Cardiac muscle cell (in vitro differentiated cells and primary cell): ENCODE measurements at regions not wholly inside any gene's neighbourhood (a gene's known extent, or its start where the extent isn't known, plus 50 kb on each side); places are given as distances from the start of the nearest gene placed in this dataset.

Source experiments
- DNase-seq, 2 donors: peaks; one replicate each; pipeline versions ENCODE4 v3.0.0 to v3.0.0-alpha.2; 2010 to 2017; ENCODE audit warnings: low read depth in 1 of 2, low spot score in 1 of 2
- H3K27ac ChIP-seq: fragments of 200-600 bp; sonication (generic); 2 replicates; pipeline ENCODE4 v1.5.1; 2016
- H3K27me3 ChIP-seq: fragments of 200-600 bp; sonication (generic); 2 replicates; pipeline ENCODE4 v1.6.0; 2016; ENCODE audit warnings: control low read depth
- H3K36me3 ChIP-seq: fragments of 200-600 bp; sonication (generic); 2 replicates; pipeline ENCODE4 v1.5.1; 2016; ENCODE audit warnings: control low read depth
- H3K4me1 ChIP-seq: fragments of 200-600 bp; sonication (generic); 2 replicates; pipeline ENCODE4 v1.8.1; 2017; ENCODE audit warnings: low read depth, mild to moderate bottlenecking, mixed run types
- H3K4me3 ChIP-seq: fragments of 200-600 bp; sonication (generic); 2 replicates; pipeline ENCODE4 v1.5.1; 2016; ENCODE audit warnings: mild to moderate bottlenecking
- H3K9me3 ChIP-seq: fragments of 200-600 bp; sonication (generic); 2 replicates; pipeline ENCODE4 v1.5.1; 2017; ENCODE audit warnings: low read depth, mild to moderate bottlenecking, control low read depth
- CTCF ChIP-seq: IDR thresholded peaks from 2 replicates; pipeline ENCODE4 v1.5.1; 2012; ENCODE audit warnings: low read depth, mild to moderate bottlenecking, low read length

- Histone ChIP-seq H3K27ac (no peak overlapping the region), H3K4me3 (no peak overlapping the region), H3K27me3 (no peaks in the 10 kb centered on the region), H3K36me3 (no peaks in the 10 kb centered on the region), H3K4me1 (no peaks in the 10 kb centered on the region), H3K9me3 (no peaks in the 10 kb centered on the region)
- DNase-seq: no peak
- no peak for TF ChIP-seq CTCF
Observed at GRCh38 chrX:113770806-113771205, 813.1 kb upstream of the HTR2C start.

- H3K36me3 ChIP-seq: no peaks in the 10 kb centered on the region
- H3K27me3 ChIP-seq: no peaks in the 10 kb centered on the region
- no peak overlapping the region for H3K27ac ChIP-seq
- no peaks in the 10 kb centered on the region for H3K9me3 ChIP-seq
- TF ChIP-seq CTCF: no peak
- DNase-seq: no peak
- H3K4me1 ChIP-seq: no peaks in the 10 kb centered on the region
- H3K4me3 ChIP-seq: no peak overlapping the region
Observed at GRCh38 chrX:113770071-113770470, 813.8 kb upstream of the HTR2C start.

DNA sequence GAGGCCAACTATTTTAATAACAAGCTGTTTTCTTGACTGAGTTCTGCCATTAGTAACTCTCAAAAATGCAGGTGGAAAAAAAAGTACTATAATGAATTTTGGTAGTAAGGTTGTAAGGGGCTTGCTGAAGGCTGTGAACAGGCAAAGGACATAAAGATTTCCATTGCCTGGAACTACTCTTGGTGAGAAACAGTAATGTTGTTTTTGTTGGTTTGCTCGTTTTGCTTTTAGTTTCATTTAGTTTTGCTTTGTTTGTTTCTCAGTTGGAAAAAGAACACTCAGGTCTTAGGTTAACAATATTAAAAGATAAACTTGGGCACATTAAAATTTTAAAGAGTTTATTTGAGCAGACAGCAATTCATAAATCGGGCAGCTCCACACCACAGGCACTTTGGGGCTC is 824.5 kb upstream of the HTR2C start:
- no peaks in the 10 kb centered on the region for H3K36me3 ChIP-seq
- no peak overlapping the region for H3K4me3 ChIP-seq
- H3K4me1 ChIP-seq: no peaks in the 10 kb centered on the region
- no peak for TF ChIP-seq CTCF
- H3K9me3 ChIP-seq: no peaks in the 10 kb centered on the region
- no peak overlapping the region for H3K27ac ChIP-seq
- no peaks in the 10 kb centered on the region for H3K27me3 ChIP-seq
- no peak for DNase-seq

GRCh38 chrX:113747274-113747973 is 836.5 kb upstream of the HTR2C start:
- H3K27me3 ChIP-seq: no peaks in the 10 kb centered on the region
- DNase-seq: no peak
- no peaks in the 10 kb centered on the region for H3K4me1 ChIP-seq
- H3K4me3 ChIP-seq: no peak overlapping the region
- H3K36me3 ChIP-seq: no peaks in the 10 kb centered on the region
- no peaks in the 10 kb centered on the region for H3K9me3 ChIP-seq
- no peak overlapping the region for H3K27ac ChIP-seq
- no peak for TF ChIP-seq CTCF

DNA sequence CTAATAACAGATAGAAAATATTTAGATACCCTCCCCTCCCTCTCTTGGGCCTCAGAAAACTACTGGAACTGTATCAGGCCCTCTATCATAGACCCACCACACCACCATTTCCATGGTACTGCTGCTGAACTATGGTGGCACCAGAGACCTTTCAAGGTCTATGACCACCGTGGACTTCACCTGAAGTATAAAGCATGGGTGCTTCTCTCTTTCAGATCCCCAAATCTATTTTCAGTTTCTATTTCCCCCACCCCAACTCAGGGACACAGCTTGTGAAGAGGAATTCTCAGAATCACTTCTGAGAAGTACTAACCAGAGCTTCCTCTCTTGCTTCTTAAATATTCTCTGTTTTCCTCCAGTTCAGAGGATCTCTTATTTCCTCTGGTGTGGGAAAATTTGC is 840.8 kb upstream of the HTR2C start:
- no peak for DNase-seq
- no peak for TF ChIP-seq CTCF
- H3K36me3 ChIP-seq: no peaks in the 10 kb centered on the region

DNA sequence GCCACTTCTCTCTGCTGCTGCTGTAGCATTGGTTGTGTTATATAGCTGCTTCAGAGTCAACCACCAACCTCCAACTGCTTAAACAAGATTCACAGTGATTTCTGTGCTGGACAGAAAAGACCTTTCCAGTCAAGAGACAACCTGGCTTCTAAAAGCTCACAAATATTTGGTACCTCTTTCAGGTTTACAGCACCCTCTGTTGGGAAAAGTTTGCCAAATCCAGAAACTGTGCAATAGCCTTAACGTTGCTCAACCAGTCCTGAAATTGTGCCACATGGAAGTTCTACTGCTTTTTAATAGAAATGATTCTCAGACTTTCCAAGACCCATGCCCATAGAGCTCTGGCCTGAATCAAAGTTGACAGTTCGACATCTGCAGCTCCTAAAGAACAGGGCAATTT is 842.1 kb upstream of the HTR2C start:
- H3K4me1 ChIP-seq: no peaks in the 10 kb centered on the region
- H3K27me3 ChIP-seq: no peaks in the 10 kb centered on the region
- no peak overlapping the region for H3K4me3 ChIP-seq
- TF ChIP-seq CTCF: peak; percentile 35
- DNase-seq: peak; percentile 50 to 68
- no peaks in the 10 kb centered on the region for H3K36me3 ChIP-seq
- H3K9me3 ChIP-seq: no peaks in the 10 kb centered on the region
- no peak overlapping the region for H3K27ac ChIP-seq

More for the DNA sequence above, 840.8 kb upstream of the HTR2C start:
- no peak overlapping the region for H3K27ac ChIP-seq
- H3K4me3 ChIP-seq: no peak overlapping the region
- H3K9me3 ChIP-seq: no peaks in the 10 kb centered on the region
- H3K27me3 ChIP-seq: no peaks in the 10 kb centered on the region
- H3K4me1 ChIP-seq: no peaks in the 10 kb centered on the region
